ENCODE measurements at regions not wholly inside any gene's neighbourhood (a gene's known extent, or its start where the extent isn't known, plus 50 kb on each side); places are given as distances from the start of the nearest gene placed in this dataset.

- H4K20me1 ChIP-seq (ENCODE audit: control insufficient read depth, insufficient read depth, low read length, poor library complexity, severe bottlenecking) = no peaks in the 10 kb centered on the region
- no peak overlapping the region for H3K4me2 ChIP-seq (replicated peaks; ENCODE audit: low read depth, low read length, poor library complexity, severe bottlenecking)
- H3K27me3 Mint-ChIP-seq = peaks cover 5% of the 10 kb centered on the region
- ChIA-PET POLR2A (no interaction called here), CTCF (no interaction called here)
- intact Hi-C loops (cut with micrococcal nuclease) = no loop called here
- H3K9ac ChIP-seq (ENCODE audit: low read length) = no peak overlapping the region
- no peaks in the 10 kb centered on the region for H3K4me1 ChIP-seq (ENCODE audit: control insufficient read depth in 2 of 2, insufficient read depth in 2 of 2, low read length in 2 of 2)
- H3K79me2 ChIP-seq (ENCODE audit: control insufficient read depth, insufficient read depth, low read length) = no peaks in the 10 kb centered on the region
- H3K27ac ChIP-seq (ENCODE audit: low read length in 2 of 2) = no peak overlapping the region
- no peaks in the 10 kb centered on the region for H3K4me1 Mint-ChIP-seq
- peaks cover 7% of the 10 kb centered on the region for H3K9me3 Mint-ChIP-seq (ENCODE audit: insufficient read depth)
- TF ChIP-seq CTCF (IDR thresholded peaks at IDR 0.05) = no peak
- no peak for TF ChIP-seq EZH2 (IDR thresholded peaks at IDR 0.05; ENCODE audit: borderline replicate concordance, insufficient read depth, low read depth, low read length, poor library complexity, severe bottlenecking)
- no peaks in the 10 kb centered on the region for H3K36me3 ChIP-seq (replicated peaks in 1 of 2; ENCODE audit: control extremely low read depth in 1 of 2, control insufficient read depth in 1 of 2, extremely low read depth in 1 of 2, insufficient read depth in 2 of 2, low read length in 1 of 2)
- no peak for ATAC-seq (ENCODE audit: low read depth)
- no peak overlapping the region for H3K27ac Mint-ChIP-seq
- H3K4me3 Mint-ChIP-seq = no peak overlapping the region
- 100% methylated on average over 6 of the region's 9 CpGs for WGBS (ENCODE audit: insufficient coverage)
- H2AFZ ChIP-seq (ENCODE audit: insufficient read depth, low read depth, low read length, poor library complexity, severe bottlenecking) = no peak overlapping the region
- H3K4me3 ChIP-seq (ENCODE audit: control extremely low read depth in 1 of 5, extremely low read depth in 1 of 5, insufficient read depth in 1 of 5, low read depth in 2 of 5, low read length in 4 of 5) = no peak overlapping the region
- peaks cover 1 to 7% (median 6%) of the 10 kb centered on the region in 3 donors for H3K9me3 ChIP-seq (ENCODE audit: control extremely low read depth in 1 of 3, control insufficient read depth in 2 of 3, insufficient read depth in 1 of 3, low read length in 2 of 3)
- DNase-seq = no peak
- no peaks in the 10 kb centered on the region for H3K27me3 ChIP-seq (replicated peaks in 1 of 4; ENCODE audit: control extremely low read depth in 1 of 4, control insufficient read depth in 3 of 4, insufficient read depth in 4 of 4, low read length in 3 of 4)
Measured at GRCh38 chr4:155426953-155427352, 50.2 kb upstream of the MAP9 start.
